Lower leg skin (tissue), 4 donors: ENCODE measurements at regions not wholly inside any gene's neighbourhood (a gene's known extent, or its start where the extent isn't known, plus 50 kb on each side); places are given as distances from the start of the nearest gene placed in this dataset.

Source experiments
- DNase-seq, 2 donors: peaks; one replicate each; pipeline ENCODE4 v3.0.0-alpha.2; 2019; ENCODE audit warnings: low spot score in 2 of 2
- H3K4me3 ChIP-seq: fragments of 200-600 bp; sonication (generic); 2 replicates; pipeline ENCODE4 v1.5.1; 2017; ENCODE audit warnings: mild to moderate bottlenecking, low read depth; ENCODE audit not compliant: poor library complexity, severe bottlenecking
- CTCF ChIP-seq, 3 donors: fragments of 450-650 bp; IDR thresholded peaks; one replicate each; pipeline ENCODE4 v1.5.1; 2016; ENCODE audit warnings: antibody characterized with exemption in 3 of 3, mild to moderate bottlenecking in 3 of 3, moderate library complexity in 2 of 3
- POLR2A ChIP-seq, 2 donors: fragments of 450-650 bp; IDR thresholded peaks; one replicate each; pipeline ENCODE4 v1.6.1; 2016 to 2017; ENCODE audit warnings: antibody characterized with exemption in 2 of 2, mild to moderate bottlenecking in 1 of 2, moderate library complexity in 1 of 2
- WGBS, 2 donors: methylation state at CpG; one replicate each; pipeline ENCODE4 v1.1.5; 2018; 5-methylcytosine and 5-hydroxymethylcytosine counted together
- intact Hi-C: fragments of 100-400 bp; cut with DNase I; formaldehyde crosslinking; loops from one replicate; pipeline ENCODE4 v1.15.0; 2023; ENCODE audit warnings: low total_unique reads

GRCh38 chr15:62248277-62248984 lies 83.3 kb upstream of the C2CD4B start:
- intact Hi-C loops: no loop called here
- DNase-seq: peak in 1 of 2 donors; percentile 72
- H3K4me3 ChIP-seq: no peak overlapping the region
- 61 to 62% methylated on average over 8 of the region's 8 CpGs for WGBS, 2 donors
- TF ChIP-seq CTCF (IDR thresholded peaks at IDR 0.05) (no peak), POLR2A (IDR thresholded peaks at IDR 0.05) (no peak)

- intact Hi-C loops: no loop called here
- H3K4me3 ChIP-seq: no peak overlapping the region
- no peak for DNase-seq
- 80 to 90% methylated on average over 4 of the region's 4 CpGs for WGBS, 2 donors
- TF ChIP-seq POLR2A (IDR thresholded peaks at IDR 0.05) (no peak), CTCF (IDR thresholded peaks at IDR 0.05) (no peak)
Measured at GRCh38 chr15:62249501-62249900, 84.4 kb upstream of the C2CD4B start.

- DNase-seq: no peak
- intact Hi-C loops: no loop called here
- WGBS, 2 donors: 89 to 92% methylated on average over 8 of the region's 8 CpGs
- H3K4me3 ChIP-seq: no peak overlapping the region
- TF ChIP-seq CTCF (IDR thresholded peaks at IDR 0.05) (no peak), POLR2A (IDR thresholded peaks at IDR 0.05) (no peak)
Measured at GRCh38 chr15:62250186-62250585, 85.1 kb upstream of the C2CD4B start.

GRCh38 chr15:62250978-62251377 lies 85.9 kb upstream of the C2CD4B start:
- intact Hi-C loops: no loop called here
- WGBS, 2 donors: 91% methylated on average over 6 of the region's 6 CpGs
- no peak for DNase-seq
- TF ChIP-seq POLR2A (IDR thresholded peaks at IDR 0.05) (no peak), CTCF (IDR thresholded peaks at IDR 0.05) (no peak)
- H3K4me3 ChIP-seq: no peak overlapping the region

GRCh38 chr15:62253294-62253693 lies 88.2 kb upstream of the C2CD4B start:
- no peak for DNase-seq

More at GRCh38 chr15:62253294-62253693, 88.2 kb upstream of the C2CD4B start:
- H3K4me3 ChIP-seq: no peak overlapping the region
- TF ChIP-seq POLR2A (IDR thresholded peaks at IDR 0.05): no peak
- no peak for TF ChIP-seq CTCF (IDR thresholded peaks at IDR 0.05)
- intact Hi-C loops: no loop called here
- WGBS, 2 donors: 64 to 67% methylated on average over 5 of the region's 5 CpGs
